ENCODE measurements at regions not wholly inside any gene's neighbourhood (a gene's known extent, or its start where the extent isn't known, plus 50 kb on each side); places are given as distances from the start of the nearest gene placed in this dataset.
A peak's percentile ranks its signal among the peaks of the same experiment; 100 is the strongest.

- WGBS (ENCODE audit: low lambda C conversion rate, missing lambda C conversion rate), result 7% methylated on average over 22 of the region's 25 CpGs
- peak overlapping the region; percentile 44 for H3K4me2 ChIP-seq
Measured at GRCh38 chr3:98657457-98657856, 64.0 kb upstream of the CPOX start.

GRCh38 chr3:98662699-98663098 lies 69.3 kb upstream of the CPOX start:
- 90% methylated on average over 3 of the region's 4 CpGs for WGBS (ENCODE audit: low lambda C conversion rate, missing lambda C conversion rate)
- H3K27ac ChIP-seq, result no peak overlapping the region
- H3K4me1 ChIP-seq (ENCODE audit: insufficient read depth), result no peaks in the 10 kb centered on the region
- H3K4me3 ChIP-seq, result no peak overlapping the region
- H3K79me2 ChIP-seq, result no peaks in the 10 kb centered on the region
- H2AFZ ChIP-seq, result no peak overlapping the region
- TF ChIP-seq EZH2phosphoT487 (IDR thresholded peaks at IDR 0.05; ENCODE audit: low read depth, severe bottlenecking, unreplicated experiment) (no peak), CTCF (IDR thresholded peaks at IDR 0.05; ENCODE audit: poor library complexity) (no peak), EZH2 (IDR thresholded peaks at IDR 0.05; ENCODE audit: borderline replicate concordance) (no peak)
- no peaks in the 10 kb centered on the region for H4K20me1 ChIP-seq (ENCODE audit: insufficient read depth, poor library complexity, severe bottlenecking)
- no peak for DNase-seq (ENCODE audit: low spot score)
- no peak overlapping the region for H3K4me2 ChIP-seq
- H3K9me3 ChIP-seq (ENCODE audit: low read depth), result no peaks in the 10 kb centered on the region
- H3K27me3 ChIP-seq, result no peaks in the 10 kb centered on the region
- H3K9me2 ChIP-seq (replicated peaks; ENCODE audit: insufficient read depth), result no peaks in the 10 kb centered on the region
- H3K36me3 ChIP-seq (replicated peaks; ENCODE audit: insufficient read depth, low read depth), result no peaks in the 10 kb centered on the region

More at GRCh38 chr3:98657457-98657856, 64.0 kb upstream of the CPOX start:
- Histone ChIP-seq H3K4me1 (ENCODE audit: insufficient read depth) (no peaks in the 10 kb centered on the region), H3K79me2 (no peaks in the 10 kb centered on the region), H3K9me3 (ENCODE audit: low read depth) (no peaks in the 10 kb centered on the region), H3K36me3 (replicated peaks; ENCODE audit: insufficient read depth, low read depth) (no peaks in the 10 kb centered on the region), H3K9me2 (replicated peaks; ENCODE audit: insufficient read depth) (no peaks in the 10 kb centered on the region), H3K27me3 (peaks cover 4% of the 10 kb centered on the region), H3K4me3 (no peak overlapping the region), H4K20me1 (ENCODE audit: insufficient read depth, poor library complexity, severe bottlenecking) (no peaks in the 10 kb centered on the region), H2AFZ (no peak overlapping the region), H3K27ac (no peak overlapping the region)
- peak; percentile 36 for TF ChIP-seq CTCF (IDR thresholded peaks at IDR 0.05; ENCODE audit: poor library complexity)
- TF ChIP-seq EZH2 (IDR thresholded peaks at IDR 0.05; ENCODE audit: borderline replicate concordance), result no peak
- no peak for TF ChIP-seq EZH2phosphoT487 (IDR thresholded peaks at IDR 0.05; ENCODE audit: low read depth, severe bottlenecking, unreplicated experiment)
- peak; percentile 65 for DNase-seq (ENCODE audit: low spot score)

- Histone ChIP-seq H3K4me2 (no peak overlapping the region), H4K20me1 (ENCODE audit: insufficient read depth, poor library complexity, severe bottlenecking) (no peaks in the 10 kb centered on the region), H3K9me3 (ENCODE audit: low read depth) (no peaks in the 10 kb centered on the region), H2AFZ (no peak overlapping the region), H3K9me2 (replicated peaks; ENCODE audit: insufficient read depth) (no peaks in the 10 kb centered on the region), H3K36me3 (replicated peaks; ENCODE audit: insufficient read depth, low read depth) (no peaks in the 10 kb centered on the region), H3K4me3 (no peak overlapping the region), H3K27ac (no peak overlapping the region), H3K79me2 (no peaks in the 10 kb centered on the region), H3K4me1 (ENCODE audit: insufficient read depth) (no peaks in the 10 kb centered on the region), H3K27me3 (no peaks in the 10 kb centered on the region)
- DNase-seq (ENCODE audit: low spot score), result no peak
- 74% methylated on average over 4 of the region's 4 CpGs for WGBS (ENCODE audit: low lambda C conversion rate, missing lambda C conversion rate)
- TF ChIP-seq EZH2 (IDR thresholded peaks at IDR 0.05; ENCODE audit: borderline replicate concordance), result no peak
- no peak for TF ChIP-seq EZH2phosphoT487 (IDR thresholded peaks at IDR 0.05; ENCODE audit: low read depth, severe bottlenecking, unreplicated experiment)
- TF ChIP-seq CTCF (IDR thresholded peaks at IDR 0.05; ENCODE audit: poor library complexity), result no peak
Measured at GRCh38 chr3:98670020-98670419, 76.6 kb upstream of the CPOX start.

- 86% methylated on average over 2 of the region's 2 CpGs for WGBS (ENCODE audit: low lambda C conversion rate, missing lambda C conversion rate)
- no peaks in the 10 kb centered on the region for H4K20me1 ChIP-seq (ENCODE audit: insufficient read depth, poor library complexity, severe bottlenecking)
- H3K9me3 ChIP-seq (ENCODE audit: low read depth), result no peaks in the 10 kb centered on the region
- H3K9me2 ChIP-seq (replicated peaks; ENCODE audit: insufficient read depth), result no peaks in the 10 kb centered on the region
- no peaks in the 10 kb centered on the region for H3K4me1 ChIP-seq (ENCODE audit: insufficient read depth)
- no peaks in the 10 kb centered on the region for H3K27me3 ChIP-seq
- H3K79me2 ChIP-seq, result no peaks in the 10 kb centered on the region
- H3K36me3 ChIP-seq (replicated peaks; ENCODE audit: insufficient read depth, low read depth), result no peaks in the 10 kb centered on the region
- H3K4me2 ChIP-seq, result no peak overlapping the region
- H2AFZ ChIP-seq, result no peak overlapping the region
- no peak for DNase-seq (ENCODE audit: low spot score)
- no peak overlapping the region for H3K27ac ChIP-seq
- TF ChIP-seq CTCF (IDR thresholded peaks at IDR 0.05; ENCODE audit: poor library complexity) (no peak), EZH2 (IDR thresholded peaks at IDR 0.05; ENCODE audit: borderline replicate concordance) (no peak), EZH2phosphoT487 (IDR thresholded peaks at IDR 0.05; ENCODE audit: low read depth, severe bottlenecking, unreplicated experiment) (no peak)
- no peak overlapping the region for H3K4me3 ChIP-seq
Measured at GRCh38 chr3:98679986-98680385, 83.2 kb upstream of the ST3GAL6 start.

Data from hepatocyte (in vitro differentiated cells).